KMS-11 (cell line): ENCODE measurements at regions not wholly inside any gene's neighbourhood (a gene's known extent, or its start where the extent isn't known, plus 50 kb on each side); places are given as distances from the start of the nearest gene placed in this dataset.

ENCODE experiments used
- H2AFZ ChIP-seq: fragments of 200-600 bp; sonication (generic); 2 replicates; pipeline ENCODE4 v1.6.1; 2016; ENCODE audit warnings: antibody characterized with exemption, mixed run types, low read depth
- H3K27ac ChIP-seq: fragments of 200-600 bp; sonication (generic); 2 replicates; pipeline ENCODE4 v1.6.1; 2016; ENCODE audit warnings: mild to moderate bottlenecking, mixed run types
- H3K27me3 ChIP-seq: fragments of 200-600 bp; sonication (generic); 2 replicates; pipeline ENCODE4 v1.6.1; 2017; ENCODE audit warnings: mild to moderate bottlenecking, low read depth, mixed run types, moderate library complexity; ENCODE audit not compliant: insufficient read depth
- H3K36me3 ChIP-seq: fragments of 200-600 bp; sonication (generic); 2 replicates; pipeline ENCODE4 v1.6.1; 2017; ENCODE audit warnings: mild to moderate bottlenecking, mixed run types; ENCODE audit not compliant: insufficient read depth
- H3K4me1 ChIP-seq: fragments of 200-600 bp; sonication (generic); 2 replicates; pipeline ENCODE4 v1.6.1; 2016; ENCODE audit warnings: mild to moderate bottlenecking, low read depth, mixed run types; ENCODE audit not compliant: poor library complexity, severe bottlenecking
- H3K4me2 ChIP-seq: fragments of 200-600 bp; sonication (generic); 2 replicates; pipeline ENCODE4 v1.7.0; 2016; ENCODE audit warnings: mild to moderate bottlenecking, mixed run types
- H3K4me3 ChIP-seq: fragments of 200-600 bp; sonication (generic); IDR thresholded peaks from 2 replicates; pipeline ENCODE4 v1.6.1; 2017; ENCODE audit warnings: low read depth, low read length, mixed read lengths; ENCODE audit not compliant: insufficient read depth
- H3K79me2 ChIP-seq: fragments of 200-600 bp; sonication (generic); 2 replicates; pipeline ENCODE4 v1.6.1; 2016; ENCODE audit warnings: low read depth, mixed run types; ENCODE audit not compliant: insufficient read depth
- H3K9ac ChIP-seq: fragments of 200-600 bp; sonication (generic); 2 replicates; pipeline ENCODE4 v1.6.1; 2016; ENCODE audit warnings: mild to moderate bottlenecking, mixed run types
- H4K20me1 ChIP-seq: fragments of 200-600 bp; sonication (generic); 2 replicates; pipeline ENCODE4 v1.6.1; 2016; ENCODE audit warnings: mild to moderate bottlenecking, mixed run types; ENCODE audit not compliant: insufficient read depth
- CTCF ChIP-seq: fragments of 200-600 bp; sonication (generic); conservative IDR thresholded peaks from 2 replicates; pipeline ENCODE4 v1.6.1; 2017; ENCODE audit warnings: low read depth, mild to moderate bottlenecking, antibody characterized with exemption, low read length, moderate library complexity, mixed read lengths

GRCh38 chr5:165134155-165134554 is 1628.7 kb downstream of the MAT2B start:
- H4K20me1 ChIP-seq, result no peaks in the 10 kb centered on the region
- H3K36me3 ChIP-seq, result no peaks in the 10 kb centered on the region
- no peak overlapping the region for H3K27ac ChIP-seq
- H2AFZ ChIP-seq, result no peak overlapping the region
- no peaks in the 10 kb centered on the region for H3K4me1 ChIP-seq
- TF ChIP-seq CTCF, result no peak
- no peaks in the 10 kb centered on the region for H3K27me3 ChIP-seq
- no peak overlapping the region for H3K4me3 ChIP-seq
- no peaks in the 10 kb centered on the region for H3K79me2 ChIP-seq
- no peak overlapping the region for H3K9ac ChIP-seq
- no peak overlapping the region for H3K4me2 ChIP-seq

GRCh38 chr5:165135565-165135964 is 1630.1 kb downstream of the MAT2B start:
- no peak for TF ChIP-seq CTCF
- Histone ChIP-seq H2AFZ (no peak overlapping the region), H3K27me3 (no peaks in the 10 kb centered on the region), H3K4me2 (no peak overlapping the region), H3K4me3 (no peak overlapping the region), H3K27ac (no peak overlapping the region), H4K20me1 (no peaks in the 10 kb centered on the region), H3K9ac (no peak overlapping the region), H3K36me3 (no peaks in the 10 kb centered on the region), H3K4me1 (no peaks in the 10 kb centered on the region), H3K79me2 (no peaks in the 10 kb centered on the region)

- no peak for TF ChIP-seq CTCF
- no peak overlapping the region for H2AFZ ChIP-seq
- no peak overlapping the region for H3K4me3 ChIP-seq
- H4K20me1 ChIP-seq, result no peaks in the 10 kb centered on the region
- H3K4me2 ChIP-seq, result no peak overlapping the region
- no peaks in the 10 kb centered on the region for H3K79me2 ChIP-seq
- H3K27ac ChIP-seq, result no peak overlapping the region
- no peaks in the 10 kb centered on the region for H3K27me3 ChIP-seq
- no peaks in the 10 kb centered on the region for H3K36me3 ChIP-seq
- H3K9ac ChIP-seq, result no peak overlapping the region
- H3K4me1 ChIP-seq, result no peaks in the 10 kb centered on the region
Measured at GRCh38 chr5:165137701-165138100, 1632.3 kb downstream of the MAT2B start.

GRCh38 chr5:165138236-165138635 is 1632.8 kb downstream of the MAT2B start:
- H3K4me3 ChIP-seq, result no peak overlapping the region
- H3K27me3 ChIP-seq, result no peaks in the 10 kb centered on the region
- H3K36me3 ChIP-seq, result no peaks in the 10 kb centered on the region
- H3K27ac ChIP-seq, result no peak overlapping the region
- H3K4me2 ChIP-seq, result no peak overlapping the region
- H2AFZ ChIP-seq, result no peak overlapping the region
- TF ChIP-seq CTCF, result no peak
- H3K79me2 ChIP-seq, result no peaks in the 10 kb centered on the region
- no peaks in the 10 kb centered on the region for H4K20me1 ChIP-seq
- no peaks in the 10 kb centered on the region for H3K4me1 ChIP-seq
- H3K9ac ChIP-seq, result no peak overlapping the region

- no peak overlapping the region for H2AFZ ChIP-seq
- no peak overlapping the region for H3K4me3 ChIP-seq
- H3K79me2 ChIP-seq, result no peaks in the 10 kb centered on the region
- no peaks in the 10 kb centered on the region for H3K36me3 ChIP-seq
- no peaks in the 10 kb centered on the region for H4K20me1 ChIP-seq
- H3K27me3 ChIP-seq, result no peaks in the 10 kb centered on the region
- no peak overlapping the region for H3K4me2 ChIP-seq
- no peak for TF ChIP-seq CTCF
- H3K9ac ChIP-seq, result no peak overlapping the region
- no peak overlapping the region for H3K27ac ChIP-seq
- H3K4me1 ChIP-seq, result no peaks in the 10 kb centered on the region
Measured at GRCh38 chr5:165139262-165139661, 1633.8 kb downstream of the MAT2B start.
